ENCODE measurements at regions not wholly inside any gene's neighbourhood (a gene's known extent, or its start where the extent isn't known, plus 50 kb on each side); places are given as distances from the start of the nearest gene placed in this dataset.

GRCh38 chr11:57082125-57082524, 93.4 kb downstream of the OR5AK2 start:
- no peak overlapping the region for H3K4me3 ChIP-seq (ENCODE audit: low read depth in 1 of 2, low read length in 2 of 2)
- H3K27me3 ChIP-seq (ENCODE audit: low read depth, low read length) = no peaks in the 10 kb centered on the region
- H3K9me3 ChIP-seq (ENCODE audit: control insufficient read depth in 1 of 2, low read length in 2 of 2) = peaks cover 0 to 3% of the 10 kb centered on the region in 2 donors
- H3K27ac ChIP-seq (ENCODE audit: low read length) = no peak overlapping the region
- no peaks in the 10 kb centered on the region for H3K36me3 ChIP-seq (ENCODE audit: control insufficient read depth in 1 of 2, insufficient read depth in 2 of 2, low read length in 2 of 2)
- no peaks in the 10 kb centered on the region for H3K4me1 ChIP-seq (ENCODE audit: control insufficient read depth in 1 of 2, insufficient read depth in 2 of 2, low read length in 2 of 2)

GRCh38 chr11:57083641-57084385, 95.1 kb downstream of the OR5AK2 start:
- Histone ChIP-seq H3K4me1 (ENCODE audit: control insufficient read depth in 1 of 2, insufficient read depth in 2 of 2, low read length in 2 of 2) (no peaks in the 10 kb centered on the region), H3K36me3 (ENCODE audit: control insufficient read depth in 1 of 2, insufficient read depth in 2 of 2, low read length in 2 of 2) (no peaks in the 10 kb centered on the region), H3K4me3 (ENCODE audit: low read depth in 1 of 2, low read length in 2 of 2) (no peak overlapping the region), H3K27me3 (ENCODE audit: low read depth, low read length) (no peaks in the 10 kb centered on the region), H3K9me3 (ENCODE audit: control insufficient read depth in 1 of 2, low read length in 2 of 2) (peaks cover 0 to 3% of the 10 kb centered on the region in 2 donors), H3K27ac (ENCODE audit: low read length) (no peak overlapping the region)

- no peaks in the 10 kb centered on the region for H3K4me1 ChIP-seq (ENCODE audit: control insufficient read depth in 1 of 2, insufficient read depth in 2 of 2, low read length in 2 of 2)
- H3K27ac ChIP-seq (ENCODE audit: low read length) = no peak overlapping the region
- H3K4me3 ChIP-seq (ENCODE audit: low read depth in 1 of 2, low read length in 2 of 2) = no peak overlapping the region
- H3K36me3 ChIP-seq (ENCODE audit: control insufficient read depth in 1 of 2, insufficient read depth in 2 of 2, low read length in 2 of 2) = no peaks in the 10 kb centered on the region
- no peaks in the 10 kb centered on the region for H3K27me3 ChIP-seq (ENCODE audit: low read depth, low read length)
- peaks cover 0 to under 1% of the 10 kb centered on the region in 2 donors for H3K9me3 ChIP-seq (ENCODE audit: control insufficient read depth in 1 of 2, low read length in 2 of 2)
Observed at GRCh38 chr11:57085611-57086010, 96.1 kb upstream of the LRRC55 start.

GRCh38 chr11:57087991-57088390, 93.8 kb upstream of the LRRC55 start:
- Histone ChIP-seq H3K27me3 (ENCODE audit: low read depth, low read length) (no peaks in the 10 kb centered on the region), H3K4me1 (ENCODE audit: control insufficient read depth in 1 of 2, insufficient read depth in 2 of 2, low read length in 2 of 2) (no peaks in the 10 kb centered on the region), H3K27ac (ENCODE audit: low read length) (no peak overlapping the region), H3K36me3 (ENCODE audit: control insufficient read depth in 1 of 2, insufficient read depth in 2 of 2, low read length in 2 of 2) (no peaks in the 10 kb centered on the region), H3K4me3 (ENCODE audit: low read depth in 1 of 2, low read length in 2 of 2) (no peak overlapping the region), H3K9me3 (ENCODE audit: control insufficient read depth in 1 of 2, low read length in 2 of 2) (no peaks in the 10 kb centered on the region)

GRCh38 chr11:57092028-57092698, 89.6 kb upstream of the LRRC55 start:
- Histone ChIP-seq H3K27ac (ENCODE audit: low read length) (no peak overlapping the region), H3K4me3 (ENCODE audit: low read depth in 1 of 2, low read length in 2 of 2) (no peak overlapping the region), H3K9me3 (ENCODE audit: control insufficient read depth in 1 of 2, low read length in 2 of 2) (no peaks in the 10 kb centered on the region), H3K4me1 (ENCODE audit: control insufficient read depth in 1 of 2, insufficient read depth in 2 of 2, low read length in 2 of 2) (no peaks in the 10 kb centered on the region), H3K27me3 (ENCODE audit: low read depth, low read length) (no peaks in the 10 kb centered on the region), H3K36me3 (ENCODE audit: control insufficient read depth in 1 of 2, insufficient read depth in 2 of 2, low read length in 2 of 2) (no peaks in the 10 kb centered on the region)

- Histone ChIP-seq H3K4me1 (ENCODE audit: control insufficient read depth in 1 of 2, insufficient read depth in 2 of 2, low read length in 2 of 2) (no peaks in the 10 kb centered on the region), H3K4me3 (ENCODE audit: low read depth in 1 of 2, low read length in 2 of 2) (no peak overlapping the region), H3K27ac (ENCODE audit: low read length) (no peak overlapping the region), H3K27me3 (ENCODE audit: low read depth, low read length) (no peaks in the 10 kb centered on the region), H3K9me3 (ENCODE audit: control insufficient read depth in 1 of 2, low read length in 2 of 2) (no peaks in the 10 kb centered on the region), H3K36me3 (ENCODE audit: control insufficient read depth in 1 of 2, insufficient read depth in 2 of 2, low read length in 2 of 2) (no peaks in the 10 kb centered on the region)
Observed at GRCh38 chr11:57094181-57094935, 87.4 kb upstream of the LRRC55 start.

- H3K4me1 ChIP-seq (ENCODE audit: control insufficient read depth in 1 of 2, insufficient read depth in 2 of 2, low read length in 2 of 2) = no peaks in the 10 kb centered on the region
Observed at GRCh38 chr11:57095417-57095816, 86.3 kb upstream of the LRRC55 start.

GRCh38 chr11:57095896-57096295, 85.9 kb upstream of the LRRC55 start:
- no peak overlapping the region for H3K27ac ChIP-seq (ENCODE audit: low read length)
- no peaks in the 10 kb centered on the region for H3K4me1 ChIP-seq (ENCODE audit: control insufficient read depth in 1 of 2, insufficient read depth in 2 of 2, low read length in 2 of 2)
- no peak overlapping the region for H3K4me3 ChIP-seq (ENCODE audit: low read depth in 1 of 2, low read length in 2 of 2)
- H3K27me3 ChIP-seq (ENCODE audit: low read depth, low read length) = no peaks in the 10 kb centered on the region
- no peaks in the 10 kb centered on the region for H3K9me3 ChIP-seq (ENCODE audit: control insufficient read depth in 1 of 2, low read length in 2 of 2)
- no peaks in the 10 kb centered on the region for H3K36me3 ChIP-seq (ENCODE audit: control insufficient read depth in 1 of 2, insufficient read depth in 2 of 2, low read length in 2 of 2)

More at GRCh38 chr11:57095417-57095816, 86.3 kb upstream of the LRRC55 start:
- H3K36me3 ChIP-seq (ENCODE audit: control insufficient read depth in 1 of 2, insufficient read depth in 2 of 2, low read length in 2 of 2) = no peaks in the 10 kb centered on the region
- no peak overlapping the region for H3K4me3 ChIP-seq (ENCODE audit: low read depth in 1 of 2, low read length in 2 of 2)
- H3K27ac ChIP-seq (ENCODE audit: low read length) = no peak overlapping the region
- H3K9me3 ChIP-seq (ENCODE audit: control insufficient read depth in 1 of 2, low read length in 2 of 2) = no peaks in the 10 kb centered on the region
- H3K27me3 ChIP-seq (ENCODE audit: low read depth, low read length) = no peaks in the 10 kb centered on the region

GRCh38 chr11:57097149-57097548, 84.6 kb upstream of the LRRC55 start:
- Histone ChIP-seq H3K4me1 (ENCODE audit: control insufficient read depth in 1 of 2, insufficient read depth in 2 of 2, low read length in 2 of 2) (no peaks in the 10 kb centered on the region), H3K9me3 (ENCODE audit: control insufficient read depth in 1 of 2, low read length in 2 of 2) (no peaks in the 10 kb centered on the region), H3K36me3 (ENCODE audit: control insufficient read depth in 1 of 2, insufficient read depth in 2 of 2, low read length in 2 of 2) (no peaks in the 10 kb centered on the region), H3K4me3 (ENCODE audit: low read depth in 1 of 2, low read length in 2 of 2) (no peak overlapping the region), H3K27me3 (ENCODE audit: low read depth, low read length) (no peaks in the 10 kb centered on the region), H3K27ac (ENCODE audit: low read length) (no peak overlapping the region)

- H3K4me1 ChIP-seq (ENCODE audit: control insufficient read depth in 1 of 2, insufficient read depth in 2 of 2, low read length in 2 of 2) = no peaks in the 10 kb centered on the region
- no peaks in the 10 kb centered on the region for H3K36me3 ChIP-seq (ENCODE audit: control insufficient read depth in 1 of 2, insufficient read depth in 2 of 2, low read length in 2 of 2)
- H3K27me3 ChIP-seq (ENCODE audit: low read depth, low read length) = no peaks in the 10 kb centered on the region
- no peak overlapping the region for H3K27ac ChIP-seq (ENCODE audit: low read length)
- no peak overlapping the region for H3K4me3 ChIP-seq (ENCODE audit: low read depth in 1 of 2, low read length in 2 of 2)
- H3K9me3 ChIP-seq (ENCODE audit: control insufficient read depth in 1 of 2, low read length in 2 of 2) = no peaks in the 10 kb centered on the region
Observed at GRCh38 chr11:57098191-57098590, 83.6 kb upstream of the LRRC55 start.

- Histone ChIP-seq H3K27me3 (ENCODE audit: low read depth, low read length) (no peaks in the 10 kb centered on the region), H3K4me3 (ENCODE audit: low read depth in 1 of 2, low read length in 2 of 2) (no peak overlapping the region), H3K9me3 (ENCODE audit: control insufficient read depth in 1 of 2, low read length in 2 of 2) (no peaks in the 10 kb centered on the region), H3K27ac (ENCODE audit: low read length) (no peak overlapping the region), H3K4me1 (ENCODE audit: control insufficient read depth in 1 of 2, insufficient read depth in 2 of 2, low read length in 2 of 2) (no peaks in the 10 kb centered on the region), H3K36me3 (ENCODE audit: control insufficient read depth in 1 of 2, insufficient read depth in 2 of 2, low read length in 2 of 2) (no peaks in the 10 kb centered on the region)
Observed at GRCh38 chr11:57100638-57101331, 81.0 kb upstream of the LRRC55 start.
